NCI-H1105 treated with DMSO at 0.1 percent for 48 hours (cell line): ENCODE measurements at regions not wholly inside any gene's neighbourhood (a gene's known extent, or its start where the extent isn't known, plus 50 kb on each side); places are given as distances from the start of the nearest gene placed in this dataset.

Source experiments
- DNase-seq: peaks from one replicate; lab custom pipeline; 2025; lab: John Stamatoyannopoulos, UW

GRCh38 chr14:26855077-26855753 lies 257.4 kb upstream of the NOVA1 start:
- DNase-seq = no peak

DNA sequence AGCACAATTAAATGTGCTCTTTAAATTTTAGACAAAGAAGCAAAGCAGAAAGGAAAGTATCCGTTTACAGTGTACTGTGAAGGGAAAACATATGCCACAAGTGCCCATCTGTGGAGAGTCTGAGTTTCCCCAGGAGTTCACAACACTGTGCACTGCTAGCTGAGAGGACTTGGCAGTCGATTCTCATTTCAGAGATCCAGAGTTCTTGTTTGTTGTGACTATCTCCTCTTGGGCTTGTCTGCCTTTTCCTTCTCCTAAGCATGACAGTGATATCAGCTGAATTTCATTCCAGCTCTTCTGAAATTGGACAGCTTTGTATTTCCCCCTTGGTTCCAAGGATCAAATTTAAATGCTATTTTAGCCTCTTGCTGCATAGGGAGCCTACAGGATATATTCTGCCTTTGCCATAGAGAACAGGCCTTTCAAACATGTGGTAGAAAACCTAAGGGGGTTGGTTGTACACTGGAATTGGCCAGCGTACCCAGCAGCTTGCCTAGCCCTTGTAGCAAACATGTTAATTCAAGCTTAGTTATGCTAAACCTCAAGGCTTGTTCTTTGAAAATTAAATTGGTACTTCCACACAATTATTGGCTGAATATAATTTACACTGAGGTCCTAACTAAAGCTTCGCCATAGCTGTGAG lies 259.2 kb upstream of the NOVA1 start:
- no peak for DNase-seq

GRCh38 chr14:26859483-26859882 lies 261.6 kb upstream of the NOVA1 start:
- DNase-seq = no peak

- no peak for DNase-seq
These were observed 262.3 kb upstream of the NOVA1 start for GRCh38 chr14:26860111-26860510.

DNA sequence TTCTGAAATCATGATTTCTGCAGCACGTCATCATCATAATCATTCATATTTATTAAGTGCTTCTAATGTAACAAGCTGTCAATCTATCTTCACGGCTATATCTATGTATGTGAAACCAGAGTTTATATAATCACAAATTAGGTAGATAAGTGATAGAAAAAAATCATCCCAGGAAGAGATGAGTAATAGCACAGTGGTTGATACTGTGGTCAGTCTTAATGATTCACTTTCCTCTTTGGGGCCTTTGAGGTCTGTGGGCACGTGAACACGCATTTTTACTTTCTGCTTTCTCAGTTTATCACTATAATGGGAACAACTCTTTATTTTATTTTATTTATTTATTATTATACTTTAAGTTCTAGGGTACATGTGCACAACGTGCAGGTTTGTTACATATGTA lies 265.9 kb upstream of the NOVA1 start:
- DNase-seq = no peak

- no peak for DNase-seq
These were observed 268.9 kb upstream of the NOVA1 start for GRCh38 chr14:26866721-26867120.

DNA sequence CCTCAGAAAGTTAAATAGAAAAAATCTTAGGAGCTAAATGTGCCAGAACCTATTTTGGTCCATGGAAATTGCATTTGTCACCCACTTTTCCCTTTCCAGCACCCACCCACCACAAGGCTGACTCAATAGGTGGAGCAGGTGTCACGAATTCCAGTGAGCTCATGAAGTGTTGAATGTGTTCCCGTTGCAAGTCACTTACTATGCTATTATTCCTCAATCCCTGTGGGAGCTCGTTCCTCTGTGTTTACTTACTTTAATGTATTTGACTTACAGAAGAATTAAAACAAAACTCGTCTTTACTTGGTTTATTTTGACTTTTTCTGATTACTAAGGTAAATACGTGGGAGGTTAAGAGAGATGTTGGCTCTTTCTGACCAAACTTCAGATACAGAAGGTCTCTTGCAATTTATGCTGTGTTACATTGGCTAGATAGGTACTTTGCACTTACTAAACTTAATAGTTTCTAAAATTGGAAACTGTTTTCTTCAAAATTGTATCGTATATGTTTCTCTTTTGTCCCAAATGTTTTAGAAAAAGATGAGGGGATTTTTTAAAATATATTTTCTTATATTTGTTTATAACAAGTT lies 269.4 kb upstream of the NOVA1 start:
- DNase-seq = no peak

- DNase-seq = no peak
These were observed 272.3 kb upstream of the NOVA1 start for GRCh38 chr14:26870096-26870495.

GRCh38 chr14:26870722-26871617 lies 273.1 kb upstream of the NOVA1 start:
- peak; percentile 30 for DNase-seq

DNA sequence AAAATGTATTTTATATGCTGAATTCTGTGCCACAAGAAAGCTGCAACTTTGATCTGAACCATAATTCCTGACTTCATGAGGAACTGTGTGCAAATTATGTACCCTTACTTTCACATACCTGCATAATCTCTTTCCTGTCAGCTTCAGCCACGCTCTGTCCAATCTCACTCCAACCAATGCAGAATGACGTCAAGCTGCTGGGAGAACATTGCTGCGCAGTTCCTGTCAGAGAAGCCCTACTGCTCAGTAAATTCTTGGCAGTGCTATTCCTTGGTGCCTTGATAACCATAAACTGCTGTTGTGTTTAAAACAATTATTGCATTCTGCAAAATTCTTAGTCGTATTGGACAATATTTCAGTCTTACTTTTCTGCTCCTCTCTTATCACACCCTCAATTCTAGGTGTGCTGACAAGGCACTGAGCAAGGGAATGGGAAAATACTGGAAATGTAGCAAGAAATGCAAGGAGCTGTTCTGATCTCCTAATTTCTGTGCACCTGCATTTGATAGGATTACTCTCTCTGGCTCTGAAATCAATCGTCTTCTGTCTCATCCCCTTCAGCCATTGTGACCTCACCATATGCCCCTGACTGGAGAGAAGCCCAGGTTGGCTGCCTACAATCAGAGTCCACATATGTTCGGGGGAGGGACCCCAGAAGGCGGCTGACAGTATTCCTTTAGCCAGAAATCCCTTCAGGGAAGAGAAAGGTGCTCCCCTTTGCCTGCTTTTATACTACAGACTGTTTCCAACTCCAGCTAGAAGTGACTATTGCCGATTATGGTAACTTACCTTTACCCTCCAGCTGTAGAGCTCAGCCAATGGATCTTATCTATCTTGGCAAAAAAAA lies 274.9 kb upstream of the NOVA1 start:
- DNase-seq = no peak

GRCh38 chr14:26873362-26873960 lies 275.6 kb upstream of the NOVA1 start:
- no peak for DNase-seq

DNA sequence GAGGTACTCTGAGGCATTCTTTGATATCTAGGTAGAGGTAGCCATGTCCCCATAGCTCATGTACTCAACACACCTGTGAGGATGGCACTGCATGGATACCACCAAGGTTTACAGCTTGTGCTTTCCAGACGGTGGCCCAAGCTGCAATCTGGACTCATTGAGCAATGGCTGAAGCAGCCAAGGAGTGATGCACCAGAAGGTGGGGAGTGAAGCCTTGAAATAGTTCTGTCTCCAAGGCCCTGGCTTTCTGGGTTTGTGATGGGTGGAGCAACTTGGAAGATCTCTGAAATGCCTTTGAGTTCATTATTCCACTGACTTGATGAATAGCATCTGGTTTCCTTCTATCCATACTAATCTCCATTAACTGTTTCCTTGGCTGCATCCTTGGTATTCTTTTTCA lies 290.0 kb upstream of the NOVA1 start:
- no peak for DNase-seq

DNA sequence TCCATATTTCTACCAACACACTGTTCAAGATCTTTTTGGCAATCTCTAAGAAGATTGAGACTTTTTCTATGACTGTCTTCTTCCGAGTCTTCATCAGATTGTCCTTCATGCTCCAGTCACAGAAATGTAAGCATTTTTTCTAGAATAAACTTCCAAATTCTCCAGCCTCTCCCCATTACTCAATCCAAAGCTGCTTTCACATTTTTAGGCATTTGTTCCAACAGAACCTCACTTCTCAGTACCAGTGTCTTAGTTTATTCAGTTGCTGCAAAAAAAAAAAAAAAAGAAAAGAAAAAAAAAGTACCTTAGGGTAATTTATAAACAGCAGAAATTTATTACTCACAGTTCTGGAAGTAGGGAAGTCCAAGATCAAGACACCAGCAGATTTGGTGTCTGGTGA lies 290.8 kb upstream of the NOVA1 start:
- DNase-seq = no peak

DNA sequence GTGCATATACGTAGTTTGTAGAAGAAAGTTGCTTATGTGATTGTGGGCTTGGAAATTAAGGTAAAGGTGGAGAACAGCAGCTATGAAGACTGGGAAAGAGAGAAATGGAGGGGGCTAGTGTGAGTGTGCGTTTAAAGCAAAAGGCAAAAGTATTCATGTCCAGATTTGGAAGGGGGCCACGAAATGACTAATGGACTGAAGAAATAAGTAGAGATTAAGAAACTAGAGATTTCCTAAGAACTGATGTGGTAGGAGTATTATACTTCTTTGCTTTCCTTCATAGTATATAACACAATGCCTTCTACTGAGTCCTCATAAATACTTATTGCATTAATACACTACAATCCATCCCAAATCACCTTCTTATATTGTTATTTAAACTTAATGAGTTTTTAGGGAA lies 298.6 kb upstream of the NOVA1 start:
- DNase-seq = no peak

- no peak for DNase-seq
These were observed 299.4 kb upstream of the NOVA1 start for GRCh38 chr14:26897196-26897595.

DNA sequence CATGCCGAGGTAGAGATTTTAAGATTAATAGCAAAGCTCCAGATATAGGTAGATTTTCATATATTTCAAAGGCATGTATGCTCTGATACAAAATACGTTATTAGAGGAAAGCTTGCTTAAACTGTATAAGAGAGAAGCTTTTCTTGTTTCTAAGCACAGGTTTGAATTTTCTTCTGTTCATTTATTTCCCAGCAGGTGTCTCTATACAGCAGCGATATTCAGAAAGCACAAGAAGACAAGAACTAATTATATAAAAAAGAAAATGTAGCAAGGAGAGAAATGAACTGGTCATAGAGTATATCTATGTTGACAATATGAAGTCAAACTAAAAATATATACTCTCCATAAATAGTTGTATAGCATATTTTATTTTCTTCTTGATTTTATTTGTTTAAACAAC lies 307.4 kb upstream of the NOVA1 start:
- DNase-seq = no peak

DNA sequence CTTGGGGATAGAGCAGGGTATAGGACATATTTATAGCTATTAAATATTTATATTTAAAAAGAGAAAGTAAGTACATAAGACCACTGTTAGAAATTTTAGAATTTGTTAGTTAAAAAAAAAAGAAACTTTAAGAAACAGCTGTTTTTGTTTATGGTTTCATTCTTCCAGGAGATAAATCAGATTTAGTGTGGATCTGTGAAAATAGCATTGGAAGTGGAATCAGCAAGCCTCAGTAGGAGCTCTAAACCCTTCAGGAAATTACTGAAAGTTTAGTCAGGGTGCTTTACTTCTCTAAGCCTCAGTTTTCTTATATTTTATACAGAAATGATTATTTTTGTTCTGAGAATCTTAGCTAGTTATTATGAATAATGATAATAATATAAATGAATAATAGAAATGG lies 316.0 kb upstream of the NOVA1 start:
- DNase-seq = no peak

- DNase-seq = no peak
These were observed 319.3 kb upstream of the NOVA1 start for GRCh38 chr14:26917086-26917485.

DNA sequence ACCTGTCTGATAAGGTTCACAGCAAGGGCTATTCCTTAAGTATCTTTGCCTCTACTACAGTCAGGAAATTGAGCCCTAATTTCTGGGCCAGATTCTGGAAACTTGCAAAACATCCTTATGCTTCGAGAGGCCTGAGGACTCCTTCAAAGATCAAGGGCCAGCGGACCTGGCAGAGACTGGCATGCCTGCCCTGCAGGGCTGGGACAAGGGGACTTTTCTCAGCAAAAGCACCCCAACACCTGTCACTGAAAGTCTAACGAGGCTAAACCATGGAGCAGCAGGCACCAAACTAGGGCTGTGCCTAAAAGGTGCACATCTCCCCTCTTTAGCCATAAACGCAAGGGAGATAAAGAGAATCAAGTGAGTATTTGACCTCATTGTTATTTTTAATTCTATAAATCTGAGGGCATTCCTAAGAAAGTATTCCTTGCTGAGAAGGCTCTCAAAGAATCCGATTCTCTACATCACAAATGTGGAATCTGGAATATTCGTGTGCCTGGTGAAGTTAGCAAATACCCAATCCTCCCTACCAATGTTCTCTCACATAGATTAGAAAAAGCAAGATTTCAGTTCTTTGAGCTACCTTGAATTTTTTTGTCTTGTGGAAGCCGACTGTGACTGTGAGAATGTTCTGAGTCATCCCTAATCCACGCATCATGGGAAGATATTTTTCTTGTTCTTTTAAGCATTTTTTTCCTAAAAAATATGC lies 328.2 kb upstream of the NOVA1 start:
- DNase-seq = no peak

- DNase-seq = no peak
These were observed 328.8 kb upstream of the NOVA1 start for GRCh38 chr14:26926585-26926984.

GRCh38 chr14:26928019-26928418 lies 330.2 kb upstream of the NOVA1 start:
- no peak for DNase-seq
